ENCODE measurements at regions not wholly inside any gene's neighbourhood (a gene's known extent, or its start where the extent isn't known, plus 50 kb on each side); places are given as distances from the start of the nearest gene placed in this dataset.

DNA sequence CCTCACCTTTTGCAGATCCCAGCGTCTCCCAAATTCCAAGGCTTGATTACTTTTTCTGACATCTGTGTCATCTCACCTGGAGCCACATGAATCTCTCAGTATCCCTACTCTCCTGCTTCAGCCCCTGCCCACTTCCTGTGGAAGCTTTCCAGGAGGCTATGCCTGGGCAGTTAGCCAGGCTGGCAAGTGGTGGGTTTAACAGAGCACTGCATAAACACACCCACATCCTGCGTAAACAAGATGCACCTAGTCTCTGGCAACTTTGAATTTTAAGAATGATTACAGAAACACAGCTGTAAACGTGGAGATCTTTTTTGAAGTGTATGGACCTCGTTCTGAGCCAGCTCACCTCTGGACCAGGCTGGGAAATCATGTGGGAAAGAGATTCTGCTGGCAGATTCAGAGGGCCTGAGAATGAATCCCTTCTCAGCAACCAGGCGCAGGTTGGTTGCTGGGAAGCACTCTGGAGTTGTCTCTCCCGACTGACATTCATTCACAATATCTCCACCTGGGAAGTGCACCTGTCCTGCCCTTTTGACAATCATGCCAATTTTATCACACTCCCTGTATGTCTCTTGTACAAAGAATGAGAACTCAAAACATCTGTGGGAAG is 55.7 kb upstream of the FANCC start:
- peaks cover 11% of the 10 kb centered on the region for H3K9me3 ChIP-seq (ENCODE audit: control insufficient read depth, low read length)
- no peak for TF ChIP-seq CTCF (conservative IDR thresholded peaks at IDR 0.05)
- H3K27me3 Mint-ChIP-seq (ENCODE audit: insufficient read depth): no peaks in the 10 kb centered on the region
- no peak overlapping the region for H3K4me3 Mint-ChIP-seq
- H3K4me3 ChIP-seq (ENCODE audit: low read length): no peak overlapping the region
- H3K36me3 ChIP-seq (ENCODE audit: control insufficient read depth, insufficient read depth, low read length): no peaks in the 10 kb centered on the region
- 84 to 88% methylated on average over 5 to 6 of the region's 6 CpGs for WGBS, 2 experiments (ENCODE audit: insufficient coverage in 1 of 2, insufficient read length in 1 of 2)
- no peaks in the 10 kb centered on the region for H3K27me3 ChIP-seq (ENCODE audit: control insufficient read depth, insufficient read depth, low read length, poor library complexity, severe bottlenecking)
- no peak overlapping the region for H3K27ac ChIP-seq (ENCODE audit: low read depth, low read length)
- H3K9me3 Mint-ChIP-seq: peaks cover 10% of the 10 kb centered on the region
- no peaks in the 10 kb centered on the region for H3K36me3 Mint-ChIP-seq (ENCODE audit: low read depth)
- no peaks in the 10 kb centered on the region for H3K4me1 Mint-ChIP-seq
- H3K4me1 ChIP-seq (ENCODE audit: control insufficient read depth, insufficient read depth, low read length): no peaks in the 10 kb centered on the region
- no peak overlapping the region for H3K27ac Mint-ChIP-seq
- H3K9ac ChIP-seq (ENCODE audit: extremely low read depth, low read length, poor library complexity, severe bottlenecking): no peak overlapping the region
- DNase-seq: no peak

DNA sequence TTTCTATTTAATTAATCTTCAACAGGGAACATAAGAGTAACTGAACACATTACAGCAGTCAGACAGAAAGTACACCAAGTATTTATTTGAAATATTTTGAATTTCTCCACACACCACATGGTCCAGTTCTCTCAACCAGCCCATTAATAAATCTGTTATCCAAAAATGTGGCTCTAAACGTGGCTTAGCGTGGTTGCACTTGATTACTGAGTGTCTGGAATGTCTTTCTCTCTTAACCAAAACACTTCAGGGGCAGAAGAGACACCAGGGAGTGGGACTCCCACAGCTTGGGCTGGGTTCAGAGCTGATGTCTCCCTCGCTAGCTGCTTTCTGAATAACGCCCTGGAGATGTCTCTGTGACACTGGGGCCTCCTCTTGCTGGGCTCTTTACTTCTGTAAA is 52.6 kb upstream of the FANCC start:
- Mint-ChIP-seq H3K4me3 (no peak overlapping the region), H3K27ac (no peak overlapping the region), H3K36me3 (ENCODE audit: low read depth) (no peaks in the 10 kb centered on the region), H3K27me3 (ENCODE audit: insufficient read depth) (no peaks in the 10 kb centered on the region), H3K4me1 (peaks cover 14% of the 10 kb centered on the region), H3K9me3 (peaks cover 8% of the 10 kb centered on the region)
- Histone ChIP-seq H3K4me3 (ENCODE audit: low read length) (no peak overlapping the region), H3K9ac (ENCODE audit: extremely low read depth, low read length, poor library complexity, severe bottlenecking) (no peak overlapping the region), H3K27ac (ENCODE audit: low read depth, low read length) (no peak overlapping the region), H3K4me1 (ENCODE audit: control insufficient read depth, insufficient read depth, low read length) (peaks cover 8% of the 10 kb centered on the region), H3K9me3 (ENCODE audit: control insufficient read depth, low read length) (no peaks in the 10 kb centered on the region), H3K36me3 (ENCODE audit: control insufficient read depth, insufficient read depth, low read length) (no peaks in the 10 kb centered on the region), H3K27me3 (ENCODE audit: control insufficient read depth, insufficient read depth, low read length, poor library complexity, severe bottlenecking) (no peaks in the 10 kb centered on the region)
- no peak for TF ChIP-seq CTCF (conservative IDR thresholded peaks at IDR 0.05)
- no peak for DNase-seq
- 92% methylated on average over 4 of the region's 4 CpGs; no CpG with 5 or more reads in 1 of the 2 experiments for WGBS, 2 experiments (ENCODE audit: insufficient coverage in 1 of 2, insufficient read length in 1 of 2)

- H3K36me3 ChIP-seq (ENCODE audit: control insufficient read depth, insufficient read depth, low read length): no peaks in the 10 kb centered on the region
- no peak overlapping the region for H3K27ac ChIP-seq (ENCODE audit: low read depth, low read length)
- H3K4me1 Mint-ChIP-seq: peaks cover 18% of the 10 kb centered on the region
- H3K27me3 ChIP-seq (ENCODE audit: control insufficient read depth, insufficient read depth, low read length, poor library complexity, severe bottlenecking): no peaks in the 10 kb centered on the region
- no peak for DNase-seq
- no peak overlapping the region for H3K4me3 ChIP-seq (ENCODE audit: low read length)
- no peak overlapping the region for H3K4me3 Mint-ChIP-seq
- WGBS, 2 experiments (ENCODE audit: insufficient coverage in 1 of 2, insufficient read length in 1 of 2): 94 to 96% methylated on average over 14 to 19 of the region's 19 CpGs
- peaks cover 12% of the 10 kb centered on the region for H3K4me1 ChIP-seq (ENCODE audit: control insufficient read depth, insufficient read depth, low read length)
- no peaks in the 10 kb centered on the region for H3K27me3 Mint-ChIP-seq (ENCODE audit: insufficient read depth)
- H3K9me3 ChIP-seq (ENCODE audit: control insufficient read depth, low read length): no peaks in the 10 kb centered on the region
- no peaks in the 10 kb centered on the region for H3K36me3 Mint-ChIP-seq (ENCODE audit: low read depth)
- TF ChIP-seq CTCF (conservative IDR thresholded peaks at IDR 0.05): no peak
- H3K27ac Mint-ChIP-seq: no peak overlapping the region
- H3K9ac ChIP-seq (ENCODE audit: extremely low read depth, low read length, poor library complexity, severe bottlenecking): no peak overlapping the region
- peaks cover 8% of the 10 kb centered on the region for H3K9me3 Mint-ChIP-seq
These were observed 51.1 kb upstream of the FANCC start for GRCh38 chr9:95368377-95369160.
